Neural cell (in vitro differentiated cells): ENCODE measurements at regions not wholly inside any gene's neighbourhood (a gene's known extent, or its start where the extent isn't known, plus 50 kb on each side); places are given as distances from the start of the nearest gene placed in this dataset.

Experiments
- H2AFZ ChIP-seq: fragments of 200-600, 300-800 bp; sonication (generic), shearing (Covaris generic); 2 replicates; pipeline ENCODE4 v1.6.0; 2014; ENCODE audit warnings: low read depth, mild to moderate bottlenecking, antibody characterized with exemption, low read length, moderate library complexity
- H3F3A ChIP-seq: fragments of 200-600 bp; shearing (Covaris generic); 2 replicates; pipeline ENCODE4 v1.6.1; 2016; ENCODE audit warnings: mild to moderate bottlenecking, moderate library complexity, mixed read lengths, antibody characterized with exemption, low read length; ENCODE audit not compliant: insufficient read depth, poor library complexity, severe bottlenecking
- H3K27ac ChIP-seq: fragments of 200-600, 300-800 bp; sonication (generic), shearing (Covaris generic); 2 replicates; pipeline ENCODE4 v1.5.1; 2014; ENCODE audit warnings: mild to moderate bottlenecking, low read length, moderate library complexity
- H3K27me3 ChIP-seq: fragments of 300-800, 200-600 bp; sonication (generic), shearing (Covaris generic); 2 replicates; pipeline ENCODE4 v1.6.0; 2014; ENCODE audit warnings: mild to moderate bottlenecking, low read depth, low read length, moderate library complexity; ENCODE audit not compliant: insufficient read depth
- H3K36me3 ChIP-seq: fragments of 300-800, 200-600 bp; sonication (generic), shearing (Covaris generic); 2 replicates; pipeline ENCODE4 v1.5.1; 2014; ENCODE audit warnings: mild to moderate bottlenecking, antibody characterized with exemption, low read length, moderate library complexity; ENCODE audit not compliant: insufficient read depth
- H3K4me2 ChIP-seq: fragments of 300-800, 200-600 bp; sonication (generic), shearing (Covaris generic); 2 replicates; pipeline ENCODE4 v1.6.0; 2014; ENCODE audit warnings: mild to moderate bottlenecking, low read length
- H3K4me3 ChIP-seq: fragments of 300-800, 200-600 bp; sonication (generic), shearing (Covaris generic); 2 replicates; pipeline ENCODE4 v1.5.1; 2014; ENCODE audit warnings: mild to moderate bottlenecking, low read length, moderate library complexity
- H3K79me2 ChIP-seq: fragments of 200-600 bp; shearing (Covaris generic); replicated peaks from 2 replicates; pipeline ENCODE4 v1.6.0; 2014; ENCODE audit warnings: mild to moderate bottlenecking, low read length, moderate library complexity; ENCODE audit not compliant: insufficient read depth
- H3K9ac ChIP-seq: fragments of 300-800, 200-600 bp; sonication (generic), shearing (Covaris generic); 2 replicates; pipeline ENCODE4 v1.6.1; 2016; ENCODE audit warnings: mild to moderate bottlenecking, low read length, mixed read lengths
- H3K9me2 ChIP-seq: fragments of 200-600 bp; shearing (Covaris generic); 2 replicates; pipeline ENCODE4 v1.6.1; 2016; ENCODE audit warnings: mild to moderate bottlenecking, low read length, mixed read lengths; ENCODE audit not compliant: insufficient read depth
- H3K9me3 ChIP-seq: fragments of 200-600, 300-800 bp; sonication (generic), shearing (Covaris generic); 2 replicates; pipeline ENCODE4 v1.6.1; 2016; ENCODE audit warnings: mild to moderate bottlenecking, mixed run types, low read length, moderate library complexity, mixed read lengths
- H4K20me1 ChIP-seq: fragments of 200-600 bp; shearing (Covaris generic); 2 replicates; pipeline ENCODE4 v1.6.1; 2016; ENCODE audit warnings: mild to moderate bottlenecking, mixed run types; ENCODE audit not compliant: insufficient read depth
- CTCF ChIP-seq: fragments of 450-650 bp; IDR thresholded peaks from 2 replicates; pipeline ENCODE4 v1.5.1; 2014; ENCODE audit warnings: antibody characterized with exemption, mild to moderate bottlenecking, moderate library complexity; ENCODE audit not compliant: poor library complexity, severe bottlenecking
- EP300 ChIP-seq: fragments of 450-650 bp; conservative IDR thresholded peaks from 2 replicates; pipeline ENCODE4 v1.6.1; 2014; ENCODE audit warnings: antibody characterized with exemption, mild to moderate bottlenecking, moderate library complexity; ENCODE audit not compliant: poor library complexity, severe bottlenecking
- EZH2 ChIP-seq: fragments of 200-600, 300-800 bp; shearing (Covaris generic), sonication (generic); IDR thresholded peaks from 2 replicates; pipeline ENCODE4 v1.6.1; 2014; ENCODE audit warnings: antibody characterized with exemption, low read length, borderline replicate concordance, mild to moderate bottlenecking; ENCODE audit not compliant: insufficient read depth, poor library complexity, severe bottlenecking
- MXI1 ChIP-seq: fragments of 450-650 bp; conservative IDR thresholded peaks from 2 replicates; pipeline ENCODE4 v1.6.1; 2014; ENCODE audit warnings: antibody characterized with exemption, mild to moderate bottlenecking; ENCODE audit not compliant: poor library complexity, severe bottlenecking
- POLR2AphosphoS5 ChIP-seq: IDR thresholded peaks from 2 replicates; pipeline ENCODE4 v1.6.1; 2012
- RAD21 ChIP-seq: fragments of 450-650 bp; conservative IDR thresholded peaks from 2 replicates; pipeline ENCODE4 v1.6.1; 2014; ENCODE audit warnings: antibody characterized with exemption, mild to moderate bottlenecking, moderate library complexity
- REST ChIP-seq: IDR thresholded peaks from 2 replicates; pipeline ENCODE4 v1.6.1; 2012; ENCODE audit warnings: borderline replicate concordance
- SMC3 ChIP-seq: fragments of 450-650 bp; conservative IDR thresholded peaks from 2 replicates; pipeline ENCODE4 v1.6.1; 2014; ENCODE audit warnings: antibody characterized with exemption, mild to moderate bottlenecking, moderate library complexity; ENCODE audit not compliant: poor library complexity
- TAF1 ChIP-seq: IDR thresholded peaks from 2 replicates; pipeline ENCODE4 v1.6.1; 2012; ENCODE audit warnings: low read depth

- Histone ChIP-seq H4K20me1 (no peaks in the 10 kb centered on the region), H3K79me2 (no peaks in the 10 kb centered on the region), H3K9ac (no peak overlapping the region), H2AFZ (no peak overlapping the region), H3K9me3 (no peaks in the 10 kb centered on the region), H3K4me3 (no peak overlapping the region), H3K36me3 (no peaks in the 10 kb centered on the region), H3K9me2 (no peaks in the 10 kb centered on the region), H3K4me2 (no peak overlapping the region), H3K27me3 (no peaks in the 10 kb centered on the region), H3K27ac (no peak overlapping the region), H3F3A (no peaks in the 10 kb centered on the region)
- TF ChIP-seq SMC3 (no peak), MXI1 (no peak), RAD21 (no peak), CTCF (no peak), POLR2AphosphoS5 (no peak), EZH2 (no peak)
Measured at GRCh38 chr22:49192180-49192856, 635.4 kb downstream of the BRD1 start.

- H3K36me3 ChIP-seq = no peaks in the 10 kb centered on the region
- no peaks in the 10 kb centered on the region for H3K27me3 ChIP-seq
- no peak for TF ChIP-seq POLR2AphosphoS5
- TF ChIP-seq EZH2 = no peak
- TF ChIP-seq EP300 = no peak
- no peak for TF ChIP-seq TAF1
- no peak for TF ChIP-seq CTCF
- no peak for TF ChIP-seq REST
- TF ChIP-seq RAD21 = no peak
- TF ChIP-seq MXI1 = no peak
- TF ChIP-seq SMC3 = no peak
- H3K79me2 ChIP-seq = no peaks in the 10 kb centered on the region
- H3K9ac ChIP-seq = no peak overlapping the region
- H3K4me3 ChIP-seq = no peak overlapping the region
- H3K4me2 ChIP-seq = no peak overlapping the region
- H3F3A ChIP-seq = no peaks in the 10 kb centered on the region
- no peaks in the 10 kb centered on the region for H3K9me3 ChIP-seq
- H2AFZ ChIP-seq = no peak overlapping the region
- H4K20me1 ChIP-seq = no peaks in the 10 kb centered on the region
- H3K9me2 ChIP-seq = no peaks in the 10 kb centered on the region
- no peak overlapping the region for H3K27ac ChIP-seq
Measured at GRCh38 chr22:49191506-49191980, 636.1 kb downstream of the BRD1 start.
